Lung microvascular endothelial cell (primary cell): ENCODE measurements at regions not wholly inside any gene's neighbourhood (a gene's known extent, or its start where the extent isn't known, plus 50 kb on each side); places are given as distances from the start of the nearest gene placed in this dataset.
A peak's percentile ranks its signal among the peaks of the same experiment; 100 is the strongest.

ENCODE experiments used
- DNase-seq, 2 donors: peaks; one replicate each; pipeline versions ENCODE4 v3.0.0 to v3.0.0-alpha.2; 2010; ENCODE audit warnings: low read depth in 2 of 2

DNA sequence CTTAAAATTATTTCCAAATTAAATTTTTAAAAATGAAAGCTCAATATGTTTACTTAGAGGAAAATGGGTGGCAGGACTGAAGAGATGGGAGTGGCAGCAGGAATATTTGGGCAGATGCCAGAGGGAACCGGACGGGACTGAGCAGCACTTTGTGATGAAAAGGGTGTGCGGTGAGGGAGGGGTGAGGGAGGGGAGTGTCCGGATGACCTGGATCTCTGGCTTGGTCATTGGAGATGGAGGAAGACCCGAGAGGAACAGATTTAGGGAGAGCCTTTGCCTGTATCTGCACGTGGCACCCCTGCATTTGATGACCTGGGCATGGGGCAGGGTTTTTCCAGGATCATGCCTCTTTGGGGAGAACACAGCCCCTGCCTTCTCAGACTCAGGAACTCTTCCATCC lies 201.1 kb upstream of the MVB12B start:
- no peak for DNase-seq

DNA sequence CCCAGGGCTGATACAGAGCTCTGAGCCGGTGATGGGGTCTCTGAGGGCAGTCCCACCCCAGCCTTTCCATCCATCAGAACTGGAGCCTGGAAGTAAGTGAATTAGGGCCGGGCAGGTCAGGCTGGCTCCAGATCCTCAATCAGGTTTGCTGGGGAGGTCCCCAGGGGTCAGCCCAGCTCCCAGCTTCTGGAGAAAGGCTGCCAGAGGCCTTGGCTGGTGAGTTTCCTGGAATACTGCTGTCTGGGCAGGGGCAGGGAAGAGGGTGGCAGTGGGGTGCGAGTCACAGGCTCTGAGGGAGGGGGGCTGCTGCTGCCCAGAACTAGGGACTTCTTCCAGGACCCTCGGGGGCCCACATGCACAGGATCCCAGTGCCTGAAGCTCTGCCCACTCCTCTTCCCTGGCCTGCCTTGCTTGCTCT lies 200.6 kb upstream of the MVB12B start:
- no peak for DNase-seq

DNA sequence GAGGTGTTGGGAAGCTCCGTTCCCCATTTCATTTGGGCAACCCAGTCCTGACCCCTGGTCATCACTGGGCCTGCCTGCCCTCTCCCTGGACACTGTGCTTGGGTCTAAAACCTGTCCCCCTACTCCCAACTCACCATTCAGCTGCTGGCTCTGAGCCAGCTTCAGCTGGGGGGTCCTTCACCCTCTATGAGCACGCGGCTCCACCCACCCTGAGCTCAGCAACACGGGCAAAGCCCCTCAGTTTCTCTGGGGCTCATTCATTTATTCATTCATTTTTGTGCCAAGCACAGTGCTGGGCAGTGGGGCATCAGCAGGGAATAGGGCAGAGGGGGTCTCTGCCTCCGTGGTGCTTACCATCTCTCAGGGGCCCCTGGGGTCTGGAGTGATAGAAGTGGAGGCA lies 199.8 kb upstream of the MVB12B start:
- DNase-seq: no peak

DNA sequence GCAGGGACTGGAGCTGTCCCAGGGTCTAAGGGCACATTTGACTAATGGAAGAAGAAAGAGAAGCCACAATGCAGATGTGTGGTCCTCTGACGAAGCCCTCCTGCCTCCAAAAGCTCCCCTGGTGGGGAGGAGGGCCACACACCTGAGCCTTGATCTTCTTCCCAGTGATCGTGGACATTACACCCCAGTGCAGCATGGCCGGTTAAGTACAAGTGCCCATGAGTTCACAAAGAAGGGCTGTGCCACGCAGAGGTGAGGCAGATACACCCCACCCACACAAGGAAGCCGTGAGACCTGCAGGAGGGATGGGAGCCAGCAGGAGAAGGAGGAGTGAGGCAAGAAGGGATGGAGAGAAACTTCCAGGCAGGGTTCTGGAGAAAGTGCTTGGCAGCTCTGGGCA lies 199.0 kb upstream of the MVB12B start:
- DNase-seq: no peak

DNA sequence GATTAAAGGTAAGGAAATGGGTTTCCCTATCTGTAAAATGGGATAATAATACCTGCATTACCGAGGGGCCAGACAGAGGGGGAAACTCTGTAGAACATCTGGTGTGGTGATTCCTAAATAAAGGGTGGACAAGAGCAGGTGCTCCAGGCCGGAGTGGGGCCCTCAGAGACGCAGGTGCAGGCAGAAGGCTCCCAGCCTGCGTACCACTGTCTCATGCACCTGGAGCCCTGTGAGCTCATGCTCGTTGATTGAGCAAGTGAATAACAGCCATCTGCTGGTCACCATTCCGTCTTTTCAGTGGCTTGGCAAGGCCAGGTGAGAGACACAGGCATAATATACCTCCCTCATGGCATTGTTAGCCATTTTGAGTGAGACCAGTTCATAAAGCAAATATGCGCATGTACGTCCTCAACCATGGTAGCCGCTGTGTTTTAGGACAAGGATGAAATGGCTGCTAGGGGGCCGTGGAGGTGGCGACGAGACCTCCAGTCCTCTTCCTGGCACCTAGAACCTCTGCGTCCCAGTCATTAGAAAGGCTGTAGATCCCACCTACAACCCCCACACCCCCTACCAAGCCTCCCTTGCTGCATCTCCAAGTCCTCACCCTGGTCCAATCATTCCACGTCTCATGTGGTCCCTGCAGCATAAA lies 198.0 kb upstream of the MVB12B start:
- DNase-seq: no peak

DNA sequence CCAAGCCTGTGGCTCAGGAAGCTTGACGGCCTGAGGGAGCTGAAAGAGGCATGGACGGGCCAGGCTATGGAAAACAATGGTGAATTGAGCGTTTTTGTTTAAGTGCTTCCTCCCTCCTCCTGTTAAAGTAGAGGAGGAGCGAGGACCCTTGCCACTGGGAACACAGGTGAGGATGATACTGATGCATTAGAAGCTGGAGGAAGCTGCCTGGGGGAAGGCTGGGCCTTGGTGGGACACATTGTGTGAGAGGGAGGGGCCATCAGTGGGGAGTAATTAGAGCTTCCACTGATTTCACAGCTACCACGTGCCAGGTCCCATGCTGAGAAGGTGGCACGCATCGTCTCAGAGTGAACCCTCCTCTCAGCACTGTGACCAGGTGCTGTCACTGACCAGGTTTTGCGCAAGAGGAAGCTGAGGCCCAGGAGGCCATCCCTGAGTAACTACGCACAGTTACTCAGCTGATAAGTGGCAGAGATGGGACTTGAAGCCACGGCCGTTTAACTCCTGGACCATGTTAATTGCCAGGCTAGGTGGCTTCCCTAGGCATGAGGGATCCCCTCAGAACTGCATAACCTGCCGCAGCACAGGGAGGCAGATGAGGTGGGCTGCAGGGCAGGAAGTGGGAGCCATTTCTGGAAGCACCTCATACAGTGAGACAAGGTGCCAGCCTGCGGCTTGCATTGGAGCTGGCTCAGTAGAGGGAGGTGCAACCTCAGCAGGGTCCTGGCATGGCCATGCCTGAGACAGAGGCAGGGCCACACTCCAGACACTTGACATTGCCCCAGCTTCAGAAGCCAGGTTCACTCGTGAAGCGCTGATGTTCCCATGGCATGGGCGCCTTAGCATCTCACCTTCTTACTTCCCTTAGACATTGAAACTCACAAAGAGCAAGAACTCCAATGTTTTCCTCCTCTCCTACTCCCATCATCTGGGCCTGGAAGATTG lies 195.3 kb upstream of the MVB12B start:
- no peak for DNase-seq

DNA sequence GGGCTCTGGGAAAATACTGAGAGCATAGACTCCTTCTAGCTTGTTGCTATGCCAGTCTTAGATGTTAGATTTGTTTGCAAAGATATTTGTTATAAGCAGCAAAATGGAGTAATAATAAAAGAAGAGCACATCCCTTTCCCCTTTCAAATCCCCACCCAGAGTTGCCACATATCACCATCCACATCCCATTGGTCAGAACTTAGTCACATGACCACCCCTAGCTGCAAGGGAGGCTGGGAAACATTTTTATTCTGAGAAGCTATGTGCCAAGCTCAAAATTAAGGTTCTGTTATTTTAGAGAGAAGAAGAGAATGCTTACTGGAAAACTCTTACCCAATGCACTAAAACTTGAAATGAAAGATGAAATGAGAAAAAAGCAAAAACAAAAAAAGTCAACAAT lies 193.9 kb upstream of the MVB12B start:
- no peak for DNase-seq

DNA sequence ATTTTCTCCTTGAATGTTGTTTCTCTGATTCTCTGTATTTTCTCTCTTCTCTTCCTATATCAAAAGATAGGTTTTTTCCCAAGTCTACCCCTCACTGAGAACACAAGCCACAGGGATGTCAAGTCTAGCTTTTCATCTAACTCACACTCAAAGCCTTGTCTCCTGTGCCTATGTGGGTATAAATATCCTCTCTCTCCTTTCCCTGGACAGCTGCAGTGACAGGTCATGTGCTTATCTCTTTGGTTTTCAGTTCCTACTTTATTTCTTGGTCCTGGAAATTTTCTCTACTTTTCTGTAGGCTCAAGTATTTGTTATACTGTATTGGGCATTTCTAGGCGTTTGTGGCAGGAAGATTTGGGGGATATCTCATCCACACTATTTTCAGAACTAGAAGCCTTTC lies 182.4 kb upstream of the MVB12B start:
- no peak for DNase-seq

DNA sequence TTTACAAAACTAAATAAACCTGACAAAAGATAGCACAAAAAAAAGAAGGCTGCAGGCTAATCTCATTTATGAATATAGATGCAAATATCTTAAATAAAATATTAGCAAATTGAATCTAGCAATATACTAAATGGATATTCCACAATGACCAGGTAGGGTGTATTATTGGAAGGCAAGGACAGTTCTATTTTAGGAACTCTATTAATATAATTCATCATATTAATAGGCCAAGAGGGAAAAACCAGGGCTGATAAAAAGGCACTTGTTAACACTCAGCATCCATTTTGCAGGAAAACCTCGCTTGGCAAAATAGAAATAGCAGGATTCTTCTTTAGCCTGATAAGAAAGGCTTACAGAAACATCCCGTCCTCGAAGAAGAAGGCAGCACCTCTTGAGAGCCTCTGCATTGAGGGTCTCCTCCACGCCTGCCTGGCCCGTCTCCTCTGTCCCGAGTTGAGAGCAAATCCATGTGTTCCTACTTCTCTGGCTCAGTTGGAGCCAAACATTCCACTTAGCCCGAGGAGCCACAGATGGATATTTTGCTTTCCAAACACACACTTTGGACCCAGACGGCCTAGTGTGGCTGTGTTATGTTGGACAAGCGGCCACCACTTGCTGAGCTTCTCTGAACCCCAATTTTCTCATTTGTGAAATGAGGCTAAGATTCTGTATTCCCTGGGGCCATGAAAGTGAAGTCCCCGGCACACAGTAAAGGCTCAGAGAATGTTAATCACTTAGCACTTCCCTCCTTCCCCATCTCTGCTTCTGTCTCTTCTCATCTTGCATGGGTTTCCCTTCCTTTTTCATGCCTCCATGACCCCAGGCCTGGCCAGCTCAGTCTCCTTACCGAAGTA lies 181.8 kb upstream of the MVB12B start:
- no peak for DNase-seq

DNA sequence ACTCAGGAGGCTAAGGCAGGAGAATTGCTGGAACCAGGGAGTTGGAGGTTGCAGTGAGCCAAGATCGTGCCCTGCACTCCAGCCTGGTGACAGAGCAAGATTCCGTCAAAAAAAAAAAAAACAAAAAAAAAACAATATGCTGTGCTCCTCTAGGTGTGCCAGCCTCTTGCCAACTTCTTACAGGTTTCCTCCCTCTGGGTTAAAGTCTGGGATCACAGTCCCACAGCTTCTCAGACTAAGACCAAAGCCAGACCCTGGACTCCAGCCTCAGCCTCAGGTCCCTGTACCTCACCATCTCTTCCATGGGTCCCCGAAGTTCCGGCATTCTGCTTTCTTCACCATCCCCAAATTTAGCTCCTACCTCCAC lies 180.8 kb upstream of the MVB12B start:
- DNase-seq: no peak

DNA sequence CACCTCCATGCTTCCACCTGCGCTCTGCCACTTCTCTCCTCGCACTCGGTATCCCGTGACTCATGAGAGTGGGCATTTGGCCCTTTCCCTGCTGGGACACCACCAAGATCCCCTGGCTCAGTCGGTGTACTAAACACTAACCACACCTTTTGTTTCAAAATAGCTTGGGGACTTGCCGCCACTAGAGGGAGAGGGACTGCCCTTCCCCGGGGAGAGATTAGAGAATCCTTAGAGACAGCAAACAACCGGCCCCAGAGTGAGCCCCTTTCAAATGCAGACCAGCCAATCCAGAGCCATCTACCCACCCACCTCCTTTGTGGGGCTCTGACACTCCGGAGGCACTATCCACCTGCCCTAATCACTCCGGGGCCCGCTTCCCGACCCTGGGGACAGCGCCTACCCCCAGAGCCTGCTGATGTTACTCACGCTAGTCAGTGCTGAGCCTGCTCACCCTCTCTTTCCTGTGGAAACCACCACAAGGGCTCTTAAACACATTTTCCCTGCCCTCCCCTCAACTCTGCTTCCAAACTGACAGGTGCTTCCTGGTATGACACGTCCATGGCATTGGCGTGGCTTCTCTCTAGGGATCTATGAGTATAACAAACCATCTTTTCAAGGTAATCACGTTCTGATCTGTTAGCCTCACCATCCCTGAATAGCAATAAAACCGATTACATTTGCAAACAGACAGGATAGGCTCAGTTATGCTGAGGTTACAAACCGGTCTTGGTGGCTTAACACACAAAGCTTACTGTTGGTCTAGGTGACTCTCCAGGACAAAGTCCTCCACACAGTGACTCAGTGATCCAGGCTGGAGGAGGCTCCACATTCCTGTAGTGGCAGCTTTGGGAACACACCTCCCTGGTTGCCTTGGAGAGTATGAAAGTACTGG lies 180.1 kb upstream of the MVB12B start:
- DNase-seq: peak; percentile 71 to 80

DNA sequence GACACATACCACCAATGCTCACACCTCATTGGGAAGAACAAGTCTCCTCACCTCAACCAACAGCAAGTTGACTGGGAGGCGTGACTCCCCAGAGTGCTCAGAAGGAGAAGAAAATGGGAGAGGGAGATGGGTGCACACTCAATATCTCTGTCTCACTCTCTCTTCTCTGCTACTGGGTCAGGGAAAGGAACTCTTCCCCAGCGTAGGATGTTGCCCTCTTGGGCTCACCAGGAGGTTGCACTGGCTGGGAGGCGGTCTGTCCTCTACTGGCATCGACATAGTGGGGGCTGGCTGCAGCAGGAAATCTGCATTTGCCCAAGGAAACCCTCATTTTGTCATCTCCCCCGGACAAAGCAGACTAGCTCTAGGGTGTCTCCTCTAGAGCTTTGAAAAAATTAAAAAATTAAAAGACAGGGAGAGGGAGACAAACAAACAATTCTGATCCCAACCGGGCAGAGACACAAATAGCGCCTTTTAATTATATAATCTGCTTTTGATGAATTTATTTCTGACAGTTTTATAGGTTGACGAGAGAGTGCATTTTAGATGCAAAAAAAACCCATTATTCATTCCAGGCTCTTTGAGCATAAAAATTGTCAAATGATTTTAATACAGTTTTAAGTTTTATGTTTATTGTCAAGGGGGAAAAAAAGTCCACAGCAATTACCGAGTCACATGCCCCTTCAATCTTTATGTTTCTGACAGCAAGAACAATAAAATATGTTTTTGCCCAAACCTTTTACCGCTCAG lies 179.3 kb upstream of the MVB12B start:
- no peak for DNase-seq

DNA sequence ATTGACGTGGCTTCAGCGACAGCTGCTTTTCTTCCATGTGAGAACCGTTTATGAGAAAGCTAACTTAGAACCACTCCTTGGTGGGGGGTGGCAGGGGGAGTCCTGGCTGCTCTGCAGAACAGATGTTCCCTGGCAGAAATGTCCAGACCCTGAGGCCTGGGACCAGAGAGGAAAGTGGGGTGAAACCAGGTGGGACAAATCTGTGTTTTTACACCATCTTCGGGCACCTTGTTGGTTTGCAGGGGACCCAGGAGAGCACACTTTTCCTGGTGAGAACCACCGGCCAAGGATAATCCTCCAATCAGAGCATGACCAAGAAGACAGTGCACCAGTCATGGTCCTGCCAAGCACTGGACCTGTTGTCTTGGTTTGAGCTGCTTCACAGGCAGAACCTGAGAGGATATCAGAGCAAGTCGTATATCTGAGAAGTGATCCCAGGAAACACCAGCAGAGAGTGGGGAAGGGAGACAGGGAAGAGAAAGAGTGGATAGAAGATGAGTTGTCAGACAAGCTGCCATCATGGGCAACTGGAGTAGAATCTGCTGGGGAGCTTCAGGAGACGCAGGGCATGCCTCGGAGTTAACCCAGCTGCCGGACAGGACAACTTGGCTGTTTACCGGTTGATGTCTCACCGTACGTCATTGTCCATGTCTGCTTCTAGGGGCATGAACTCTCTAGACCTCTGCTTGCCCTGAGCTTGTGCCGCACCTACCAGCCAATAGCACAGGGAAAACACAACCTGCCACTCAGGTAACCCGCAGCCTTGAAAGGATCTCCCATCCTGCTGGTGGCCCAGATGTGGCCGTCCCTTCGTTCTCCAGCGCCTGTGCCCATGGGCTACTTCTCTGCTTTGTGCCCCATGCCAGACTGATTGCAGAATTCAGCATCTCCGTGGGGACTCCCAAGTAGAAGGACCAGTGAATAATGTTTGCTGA lies 178.4 kb upstream of the MVB12B start:
- DNase-seq: no peak

DNA sequence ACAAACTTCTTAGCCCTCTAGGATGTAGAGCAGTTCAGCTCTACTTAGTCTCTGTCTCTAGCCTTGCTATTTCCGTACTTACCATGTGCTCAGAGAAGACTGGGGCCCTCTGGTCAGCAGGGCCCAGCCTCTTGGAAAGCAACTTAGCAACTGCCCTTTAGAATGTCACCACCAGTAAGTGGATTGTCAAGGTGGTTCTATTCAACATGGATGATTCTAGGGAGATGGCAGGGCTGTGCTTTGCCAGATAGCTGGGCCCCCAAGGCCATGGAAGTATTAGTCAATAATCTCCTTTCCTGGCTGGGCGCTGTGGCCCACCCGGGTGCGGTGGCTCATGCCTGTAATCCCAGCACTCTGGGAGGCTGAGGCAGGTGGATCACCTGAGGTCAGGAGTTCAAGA lies 177.6 kb upstream of the MVB12B start:
- no peak for DNase-seq

DNA sequence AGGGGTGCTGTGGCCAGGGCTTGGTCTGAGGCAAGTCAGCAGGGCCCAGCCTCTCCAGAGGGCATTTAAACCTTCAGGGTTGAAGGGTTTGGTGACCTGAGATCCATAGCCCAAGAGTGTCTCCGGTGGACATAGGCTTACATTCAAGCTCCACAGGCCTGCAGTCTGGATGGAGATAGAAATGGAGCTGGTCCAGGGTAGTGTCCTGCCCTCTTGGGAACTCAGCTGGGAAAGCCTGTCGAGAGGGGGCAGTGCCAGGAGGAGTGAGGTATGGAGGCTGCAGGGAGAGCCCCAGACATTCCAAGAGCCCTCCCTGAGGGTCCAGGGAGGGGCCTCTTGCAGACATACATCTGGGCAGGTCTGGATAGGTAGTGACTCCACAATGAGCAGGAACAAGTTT lies 177.0 kb upstream of the MVB12B start:
- DNase-seq: no peak

DNA sequence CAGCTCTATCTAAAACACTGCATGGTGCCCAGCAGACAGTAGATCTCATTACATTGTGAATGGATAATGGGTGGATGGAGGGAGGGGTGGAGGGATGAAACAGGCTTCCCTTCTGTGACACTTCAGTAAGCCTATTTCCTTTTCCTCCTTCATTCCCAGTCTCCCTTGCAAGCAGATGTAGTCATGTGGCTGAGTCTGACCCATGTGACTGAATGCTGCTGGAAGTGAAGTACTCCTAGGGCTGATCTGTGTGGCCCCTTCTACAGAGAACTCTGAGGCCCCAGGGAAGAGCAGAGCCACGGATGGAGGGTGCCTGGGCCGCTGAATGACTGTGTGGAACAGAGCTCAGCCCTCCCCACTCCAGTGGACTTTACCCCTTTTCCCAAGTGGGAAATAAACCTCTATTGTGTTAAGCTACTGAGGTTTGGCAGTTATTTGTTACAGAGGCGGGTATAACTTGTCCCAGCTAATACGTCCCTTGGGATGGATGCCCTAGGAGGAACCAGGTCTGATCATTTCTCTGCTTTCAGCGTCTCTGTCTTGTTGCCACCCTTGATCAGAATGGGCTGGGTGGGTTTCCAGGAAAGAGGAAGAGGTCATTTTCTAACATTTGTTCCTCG lies 176.1 kb upstream of the MVB12B start:
- DNase-seq: no peak

DNA sequence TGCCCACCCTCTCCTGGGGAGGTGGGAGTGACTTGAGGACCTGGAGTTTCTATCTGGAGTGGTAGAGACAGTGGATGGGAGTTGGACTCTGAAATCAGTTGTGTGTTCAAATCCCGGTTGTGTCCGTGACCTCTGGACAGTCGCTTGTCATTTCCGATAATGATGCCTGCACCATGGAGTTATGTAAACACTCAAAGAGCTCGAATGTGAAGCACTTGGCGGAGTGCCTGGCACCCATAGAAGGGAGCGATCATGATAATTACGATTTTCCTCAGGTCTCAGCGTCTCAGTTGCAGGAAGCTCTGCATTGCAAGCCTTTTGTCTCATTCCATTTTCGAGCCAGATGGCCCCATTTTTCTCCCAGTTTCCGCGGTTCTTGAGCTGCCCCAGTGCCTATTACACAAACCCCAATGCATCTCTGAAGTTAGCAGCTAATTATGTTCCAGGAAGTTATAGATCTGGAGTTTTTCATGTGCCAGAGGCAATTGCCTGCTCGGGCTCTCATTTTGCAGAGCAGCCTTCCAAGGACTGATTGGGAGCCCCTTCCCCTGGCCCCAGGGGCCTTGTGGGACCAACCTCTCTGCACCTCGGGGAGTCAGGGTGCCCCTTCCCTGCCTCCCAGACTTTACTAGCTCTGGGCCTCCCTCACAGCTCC lies 175.5 kb upstream of the MVB12B start:
- DNase-seq: no peak

DNA sequence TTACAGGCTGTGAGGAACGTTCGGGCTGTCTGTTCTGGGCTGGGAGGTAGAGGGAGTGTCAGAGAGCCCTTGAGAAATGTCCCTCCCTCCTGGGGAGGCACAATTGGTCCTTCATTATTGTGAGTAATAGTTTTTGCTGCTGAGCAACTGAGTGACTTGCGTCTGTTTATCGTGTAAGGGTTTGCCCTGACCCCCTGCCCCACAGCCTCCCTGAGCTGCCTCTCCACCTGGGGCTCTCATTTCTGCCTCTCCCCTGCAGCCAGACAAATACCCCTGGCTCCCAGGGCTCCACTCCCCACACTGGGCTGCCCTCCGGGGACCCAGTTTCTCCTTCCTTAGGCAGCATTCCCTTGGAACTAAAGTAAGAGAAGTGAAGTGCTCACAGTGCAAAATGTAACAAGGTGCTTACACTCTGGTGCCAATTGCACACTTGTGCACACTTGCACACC lies 174.9 kb upstream of the MVB12B start:
- DNase-seq: no peak
